ENCODE measurements at regions not wholly inside any gene's neighbourhood (a gene's known extent, or its start where the extent isn't known, plus 50 kb on each side); places are given as distances from the start of the nearest gene placed in this dataset.

- no peak overlapping the region for H3K4me3 ChIP-seq (ENCODE audit: low read depth, low read length)
- TF ChIP-seq, protein P1, sequence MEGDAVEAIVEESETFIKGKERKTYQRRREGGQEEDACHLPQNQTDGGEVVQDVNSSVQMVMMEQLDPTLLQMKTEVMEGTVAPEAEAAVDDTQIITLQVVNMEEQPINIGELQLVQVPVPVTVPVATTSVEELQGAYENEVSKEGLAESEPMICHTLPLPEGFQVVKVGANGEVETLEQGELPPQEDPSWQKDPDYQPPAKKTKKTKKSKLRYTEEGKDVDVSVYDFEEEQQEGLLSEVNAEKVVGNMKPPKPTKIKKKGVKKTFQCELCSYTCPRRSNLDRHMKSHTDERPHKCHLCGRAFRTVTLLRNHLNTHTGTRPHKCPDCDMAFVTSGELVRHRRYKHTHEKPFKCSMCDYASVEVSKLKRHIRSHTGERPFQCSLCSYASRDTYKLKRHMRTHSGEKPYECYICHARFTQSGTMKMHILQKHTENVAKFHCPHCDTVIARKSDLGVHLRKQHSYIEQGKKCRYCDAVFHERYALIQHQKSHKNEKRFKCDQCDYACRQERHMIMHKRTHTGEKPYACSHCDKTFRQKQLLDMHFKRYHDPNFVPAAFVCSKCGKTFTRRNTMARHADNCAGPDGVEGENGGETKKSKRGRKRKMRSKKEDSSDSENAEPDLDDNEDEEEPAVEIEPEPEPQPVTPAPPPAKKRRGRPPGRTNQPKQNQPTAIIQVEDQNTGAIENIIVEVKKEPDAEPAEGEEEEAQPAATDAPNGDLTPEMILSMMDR (IDR thresholded peaks at IDR 0.05; ENCODE audit: borderline replicate concordance, insufficient read depth, low read depth, low read length): no peak
These were observed 75.8 kb upstream of the BACH2 start for GRCh38 chr6:90372450-90372849.

GRCh38 chr6:90370493-90370959, 73.9 kb upstream of the BACH2 start:
- TF ChIP-seq, protein P1 (IDR thresholded peaks at IDR 0.05; ENCODE audit: borderline replicate concordance, insufficient read depth, low read depth, low read length): no peak
- no peak overlapping the region for H3K4me3 ChIP-seq (ENCODE audit: low read depth, low read length)

GRCh38 chr6:90369651-90370050, 73.0 kb upstream of the BACH2 start:
- H3K4me3 ChIP-seq (ENCODE audit: low read depth, low read length): no peak overlapping the region
- TF ChIP-seq, protein P1 (IDR thresholded peaks at IDR 0.05; ENCODE audit: borderline replicate concordance, insufficient read depth, low read depth, low read length): no peak

DNA sequence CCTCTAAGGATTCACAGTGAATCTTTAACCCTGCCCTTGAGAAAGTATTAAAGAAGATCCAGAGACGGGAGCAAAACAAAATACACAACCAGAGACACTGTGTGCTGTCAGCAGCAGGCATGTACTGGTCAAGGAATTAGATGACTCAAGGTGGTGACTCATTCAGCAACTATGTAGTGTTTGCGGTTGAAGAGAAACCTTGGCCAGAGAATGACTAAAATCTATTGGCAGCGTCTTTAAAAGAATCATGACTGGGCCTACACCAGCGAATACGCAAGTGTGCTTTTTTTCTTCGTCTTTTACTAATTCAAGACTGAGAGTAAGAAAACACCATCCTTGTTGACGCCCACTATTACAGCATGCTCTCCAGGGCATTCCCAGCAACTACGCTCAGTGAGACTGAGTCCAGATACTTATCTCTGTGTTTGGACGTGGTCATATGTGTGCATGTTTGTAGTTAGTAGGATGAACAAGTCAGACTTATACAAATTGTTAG, 72.4 kb upstream of the BACH2 start:
- H3K4me3 ChIP-seq (ENCODE audit: low read depth, low read length): no peak overlapping the region
- TF ChIP-seq, protein P1 (IDR thresholded peaks at IDR 0.05; ENCODE audit: borderline replicate concordance, insufficient read depth, low read depth, low read length): no peak

DNA sequence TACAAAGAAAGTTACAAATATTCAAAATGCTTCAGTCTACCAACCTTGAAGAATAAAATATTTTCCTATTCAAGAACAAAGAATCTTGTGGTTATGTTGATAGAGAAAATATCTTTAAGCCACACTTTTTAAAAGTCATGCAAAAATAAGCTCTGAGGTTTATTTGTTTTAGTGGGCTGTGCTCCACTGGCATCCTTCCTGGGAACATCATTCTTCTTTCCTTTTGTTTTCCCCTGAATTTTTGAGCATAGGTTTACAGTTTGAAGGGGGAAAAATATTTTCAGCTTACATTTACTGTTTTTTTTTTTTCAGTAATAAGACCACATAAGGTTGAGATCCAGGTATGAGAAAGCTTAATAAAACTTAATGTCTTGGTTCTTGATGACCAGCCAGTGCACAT, 72.0 kb upstream of the BACH2 start:
- no peak overlapping the region for H3K4me3 ChIP-seq (ENCODE audit: low read depth, low read length)
- TF ChIP-seq, protein P1 (IDR thresholded peaks at IDR 0.05; ENCODE audit: borderline replicate concordance, insufficient read depth, low read depth, low read length): no peak

DNA sequence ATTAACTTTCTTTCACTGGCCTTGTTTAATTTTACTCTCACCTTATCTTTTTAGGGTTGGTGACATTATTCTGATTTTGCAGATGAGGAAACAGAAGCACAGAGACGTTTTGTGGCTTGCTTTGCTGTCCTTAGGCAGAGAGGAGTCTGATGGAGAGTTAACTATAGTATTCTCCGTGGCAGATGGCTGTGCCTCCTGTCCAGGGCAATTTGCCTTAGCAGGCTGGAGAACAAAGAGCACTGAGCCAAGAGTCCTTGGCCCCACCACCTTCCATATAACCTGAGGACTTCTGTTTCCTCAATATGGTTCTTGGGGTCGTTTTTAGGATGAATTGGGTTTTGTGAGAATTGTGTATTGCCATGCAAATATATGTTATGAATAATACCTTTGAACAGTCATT, 71.4 kb upstream of the BACH2 start:
- H3K4me3 ChIP-seq (ENCODE audit: low read depth, low read length): no peak overlapping the region
- TF ChIP-seq, protein P1 (IDR thresholded peaks at IDR 0.05; ENCODE audit: borderline replicate concordance, insufficient read depth, low read depth, low read length): no peak

DNA sequence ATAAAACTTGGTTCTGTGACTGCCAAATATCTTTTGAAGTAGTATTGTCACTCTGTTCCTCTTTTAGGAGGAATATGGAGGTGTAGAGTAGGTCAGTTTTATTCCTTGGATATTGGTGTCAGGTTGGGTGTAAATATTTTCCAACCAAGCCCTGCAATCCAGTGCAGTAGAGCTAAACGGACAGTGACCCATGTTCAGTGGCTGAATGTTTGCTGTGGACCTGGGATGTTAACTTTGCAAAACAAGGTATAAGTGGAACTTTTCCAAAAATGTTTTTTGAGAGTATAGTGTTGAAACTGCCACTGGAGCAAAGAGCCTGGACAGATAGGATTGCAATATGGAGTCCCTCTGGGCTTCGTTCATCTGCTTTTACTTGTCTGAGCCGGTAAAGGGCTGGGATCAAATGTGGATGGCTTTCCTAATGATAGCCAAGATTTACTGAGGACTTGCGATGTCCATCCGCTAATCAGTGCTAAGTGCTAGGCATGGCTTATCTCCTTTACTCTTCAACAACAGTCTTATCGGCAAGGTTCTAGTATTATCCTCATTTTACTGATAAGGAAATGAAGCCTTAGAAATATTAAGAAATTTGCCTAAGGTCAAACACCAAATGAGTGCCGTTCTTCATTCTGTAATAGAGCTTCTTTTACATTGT, 69.0 kb upstream of the BACH2 start:
- TF ChIP-seq, protein P1 (IDR thresholded peaks at IDR 0.05; ENCODE audit: borderline replicate concordance, insufficient read depth, low read depth, low read length): no peak
- no peak overlapping the region for H3K4me3 ChIP-seq (ENCODE audit: low read depth, low read length)
